VCaP (cell line): ENCODE measurements at regions not wholly inside any gene's neighbourhood (a gene's known extent, or its start where the extent isn't known, plus 50 kb on each side); places are given as distances from the start of the nearest gene placed in this dataset.
"Not testable (repeated sequence)": the region's sequence is repeated elsewhere in the genome, so short reads cannot be mapped to it uniquely, and the experiment has no call there.

Source experiments
- H3K27ac ChIP-seq: fragments of 450-650 bp; 2 replicates; pipeline ENCODE4 v1.5.1; 2017
- TF ChIP-seq, protein P1 (sequence below): fragments of 450-650 bp; conservative IDR thresholded peaks from 2 replicates; pipeline ENCODE4 v1.5.1; 2017; ENCODE audit warnings: mild to moderate bottlenecking, moderate library complexity

DNA sequence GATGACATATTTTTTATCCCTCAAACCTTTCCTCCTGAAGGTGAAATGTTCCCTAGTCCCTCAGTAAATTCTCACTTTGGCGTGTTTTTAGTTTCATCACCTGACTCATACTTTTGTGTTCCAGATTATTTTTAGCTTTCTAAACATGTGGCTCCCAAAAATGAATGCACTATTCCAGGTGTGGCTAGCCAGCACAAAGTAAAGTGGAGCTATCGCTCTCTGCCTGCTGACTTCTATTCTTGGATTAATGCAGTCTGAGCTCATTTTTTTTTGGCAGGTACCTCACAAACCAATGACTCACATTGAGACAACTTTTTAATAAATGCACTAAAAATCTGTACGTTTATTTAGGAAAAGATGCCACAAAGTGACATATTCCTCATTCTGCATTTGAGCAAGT lies 58.8 kb upstream of the LANCL2 start:
- TF ChIP-seq, protein P1, sequence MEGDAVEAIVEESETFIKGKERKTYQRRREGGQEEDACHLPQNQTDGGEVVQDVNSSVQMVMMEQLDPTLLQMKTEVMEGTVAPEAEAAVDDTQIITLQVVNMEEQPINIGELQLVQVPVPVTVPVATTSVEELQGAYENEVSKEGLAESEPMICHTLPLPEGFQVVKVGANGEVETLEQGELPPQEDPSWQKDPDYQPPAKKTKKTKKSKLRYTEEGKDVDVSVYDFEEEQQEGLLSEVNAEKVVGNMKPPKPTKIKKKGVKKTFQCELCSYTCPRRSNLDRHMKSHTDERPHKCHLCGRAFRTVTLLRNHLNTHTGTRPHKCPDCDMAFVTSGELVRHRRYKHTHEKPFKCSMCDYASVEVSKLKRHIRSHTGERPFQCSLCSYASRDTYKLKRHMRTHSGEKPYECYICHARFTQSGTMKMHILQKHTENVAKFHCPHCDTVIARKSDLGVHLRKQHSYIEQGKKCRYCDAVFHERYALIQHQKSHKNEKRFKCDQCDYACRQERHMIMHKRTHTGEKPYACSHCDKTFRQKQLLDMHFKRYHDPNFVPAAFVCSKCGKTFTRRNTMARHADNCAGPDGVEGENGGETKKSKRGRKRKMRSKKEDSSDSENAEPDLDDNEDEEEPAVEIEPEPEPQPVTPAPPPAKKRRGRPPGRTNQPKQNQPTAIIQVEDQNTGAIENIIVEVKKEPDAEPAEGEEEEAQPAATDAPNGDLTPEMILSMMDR = no peak
- no peak overlapping the region for H3K27ac ChIP-seq

DNA sequence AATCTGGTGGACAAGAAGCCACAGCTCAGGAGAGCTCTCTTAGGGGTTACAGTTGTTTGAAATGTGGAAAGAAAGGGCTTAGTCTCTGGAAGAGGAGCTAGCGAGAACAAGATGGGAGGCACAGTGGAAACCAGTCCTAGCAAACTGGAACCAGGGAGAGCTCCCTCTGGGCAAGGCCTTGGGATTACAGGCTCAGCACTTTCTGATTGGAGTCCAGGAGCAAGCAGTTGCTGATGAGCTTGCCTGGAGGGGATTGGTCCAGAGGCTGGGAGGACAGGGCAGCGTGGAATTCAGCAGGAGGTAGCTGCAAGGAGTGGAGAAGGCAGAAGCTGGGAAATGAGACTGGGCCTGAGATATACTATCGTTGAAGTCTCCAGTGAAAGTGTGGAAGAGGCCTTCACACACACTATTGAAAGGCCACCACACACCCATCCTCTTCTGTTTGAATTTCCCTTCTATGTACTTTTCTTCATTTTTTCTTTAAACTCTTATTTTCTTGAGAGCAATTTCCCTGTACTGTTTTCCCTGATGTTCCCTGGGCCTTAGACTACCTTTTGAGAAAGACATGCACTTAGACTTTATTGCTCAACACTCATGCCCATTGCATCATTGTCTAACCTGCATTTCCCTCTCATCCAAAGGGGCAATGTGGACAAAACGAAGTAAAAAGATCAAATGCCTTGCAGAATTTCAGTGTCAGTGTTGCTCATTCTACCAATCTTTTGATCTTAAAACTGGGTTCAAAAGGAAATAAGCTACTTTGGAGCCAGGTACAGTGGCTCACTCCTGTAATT lies 57.8 kb upstream of the LANCL2 start:
- no peak overlapping the region for H3K27ac ChIP-seq
- TF ChIP-seq, protein P1 = no peak

DNA sequence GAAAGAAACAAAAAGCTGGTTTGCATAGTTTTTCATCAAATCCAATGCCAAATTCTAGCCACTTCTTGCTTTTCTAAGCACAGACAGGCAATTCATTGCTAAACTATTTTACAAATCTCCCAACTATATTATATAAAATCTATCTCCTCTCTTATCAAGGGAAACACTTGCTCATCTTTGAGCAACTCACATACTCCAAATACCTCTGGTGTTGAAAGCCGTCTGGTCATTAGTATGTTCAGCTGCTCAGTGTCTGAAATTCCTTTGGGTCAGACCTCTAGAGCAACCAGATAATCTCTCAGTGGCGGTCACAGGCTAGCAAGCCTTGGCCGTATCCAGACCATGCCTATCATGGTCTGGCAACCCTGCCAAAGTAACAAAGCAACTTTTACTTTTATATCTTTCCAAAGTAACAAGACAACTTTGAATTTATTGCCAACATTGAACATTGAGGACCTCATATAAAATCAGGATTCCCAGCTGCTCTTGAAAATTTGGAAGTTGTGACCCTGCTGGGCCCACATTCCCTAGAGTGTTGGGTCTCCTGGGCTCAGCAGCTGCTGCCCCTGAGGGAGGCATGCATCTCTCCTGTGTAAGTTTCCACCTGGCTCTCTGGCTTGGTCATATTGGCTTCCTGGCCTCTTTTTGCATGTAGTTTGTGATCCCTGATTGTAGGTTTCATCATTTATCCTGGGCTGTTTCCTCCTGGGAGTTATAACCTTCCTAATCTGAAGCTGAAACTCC lies 56.8 kb upstream of the LANCL2 start:
- no peak overlapping the region for H3K27ac ChIP-seq
- TF ChIP-seq, protein P1 = no peak

DNA sequence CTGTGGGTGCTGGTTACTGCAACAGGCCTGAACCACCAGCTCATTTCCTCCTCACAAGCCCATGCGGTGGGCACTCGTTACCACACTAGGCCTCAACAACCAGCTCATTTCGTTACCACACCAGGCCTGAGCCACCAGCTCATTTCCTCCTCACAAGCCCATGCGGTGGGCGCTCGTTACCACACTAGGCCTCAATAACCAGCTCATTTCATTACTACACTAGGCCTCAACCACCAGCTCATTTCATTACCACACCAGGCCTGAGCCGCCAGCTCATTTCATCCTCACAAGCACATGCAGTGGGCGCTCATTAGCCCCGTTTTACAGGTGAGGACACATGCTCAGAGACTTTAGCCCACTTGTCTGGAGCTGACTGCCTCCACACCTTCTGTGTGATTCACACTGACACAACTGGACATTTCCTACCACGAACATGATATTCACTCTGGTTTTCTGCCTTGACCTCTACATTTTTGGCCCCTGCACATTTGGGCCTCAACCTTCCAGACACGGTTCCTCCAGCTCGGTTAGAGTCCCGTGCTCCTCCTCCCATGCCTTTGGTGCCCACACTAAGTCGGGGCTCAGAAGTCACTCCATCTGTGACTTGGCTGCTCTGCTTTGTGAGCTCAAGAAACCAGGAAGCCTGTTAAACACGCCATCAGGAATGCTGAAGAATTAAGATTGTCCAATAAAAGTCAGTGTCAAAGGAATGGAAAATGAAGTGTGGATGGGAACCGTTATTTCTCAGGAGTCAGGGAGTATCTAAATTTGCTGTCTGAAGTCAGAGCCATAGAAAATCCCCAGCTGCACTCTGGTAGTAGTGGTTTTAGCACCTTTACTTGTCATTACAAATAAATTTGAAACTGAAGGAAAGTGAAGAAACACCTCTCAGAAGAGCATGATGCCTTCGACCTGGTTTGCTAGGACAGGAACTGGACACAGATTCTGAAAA lies 55.8 kb upstream of the LANCL2 start:
- TF ChIP-seq, protein P1 = no peak

DNA sequence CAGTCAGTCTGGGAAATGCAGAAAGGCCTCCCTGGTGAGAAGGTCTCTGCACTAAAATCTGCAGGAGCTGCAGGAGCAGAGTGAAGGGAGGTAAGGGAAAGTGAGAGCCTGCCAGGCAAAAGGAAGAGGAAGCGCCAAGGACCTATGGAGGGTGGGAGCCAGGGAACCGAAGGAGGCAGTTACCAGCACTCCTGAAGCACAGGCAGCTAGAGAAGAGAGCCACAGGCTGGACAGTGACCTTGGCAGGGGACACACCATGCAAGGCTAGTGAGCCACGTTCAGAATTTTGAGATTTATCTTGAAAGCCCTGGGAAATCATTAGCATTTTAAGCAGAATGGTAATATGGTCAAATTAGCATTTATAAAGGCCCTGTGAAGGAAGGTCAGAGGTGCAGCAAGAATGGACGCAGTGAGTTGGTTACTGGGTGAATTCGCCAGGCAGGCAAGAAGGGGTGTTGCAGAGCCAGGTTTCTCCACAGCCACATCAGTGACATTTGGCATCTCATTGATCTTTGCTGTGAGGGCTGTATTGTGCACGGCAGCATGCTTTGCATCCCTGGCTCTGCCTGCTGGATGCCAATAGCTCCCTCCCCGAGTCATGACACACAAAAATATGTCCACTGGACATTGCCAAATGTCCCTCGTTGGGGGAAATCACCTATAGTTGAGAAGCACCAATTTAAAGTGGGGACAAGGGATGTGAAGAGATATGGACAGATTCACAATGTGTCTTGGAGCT lies 54.7 kb upstream of the LANCL2 start:
- no peak overlapping the region for H3K27ac ChIP-seq
- TF ChIP-seq, protein P1 = no peak

More for the DNA sequence above, 55.8 kb upstream of the LANCL2 start:
- H3K27ac ChIP-seq = no peak overlapping the region

DNA sequence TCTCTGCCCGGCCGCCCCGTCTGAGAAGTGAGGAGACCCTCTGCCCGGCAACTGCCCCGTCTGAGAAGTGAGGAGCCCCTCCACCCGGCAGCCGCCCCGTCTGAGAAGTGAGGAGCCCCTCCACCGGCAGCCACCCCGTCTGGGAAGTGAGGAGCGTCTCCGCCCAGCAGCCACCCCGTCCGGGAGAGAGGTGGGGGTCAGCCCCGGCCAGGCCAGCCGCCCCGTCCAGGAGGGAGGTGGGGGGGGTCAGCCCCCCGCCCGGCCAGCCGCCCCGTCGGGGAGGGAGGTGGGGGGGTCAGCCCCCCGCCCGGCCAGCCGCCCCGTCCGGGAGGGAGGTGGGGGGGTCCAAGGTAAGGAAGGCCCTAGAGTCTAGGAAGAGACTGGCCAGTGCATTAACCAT lies 53.2 kb upstream of the LANCL2 start:
- not testable (repeated sequence) for H3K27ac ChIP-seq

DNA sequence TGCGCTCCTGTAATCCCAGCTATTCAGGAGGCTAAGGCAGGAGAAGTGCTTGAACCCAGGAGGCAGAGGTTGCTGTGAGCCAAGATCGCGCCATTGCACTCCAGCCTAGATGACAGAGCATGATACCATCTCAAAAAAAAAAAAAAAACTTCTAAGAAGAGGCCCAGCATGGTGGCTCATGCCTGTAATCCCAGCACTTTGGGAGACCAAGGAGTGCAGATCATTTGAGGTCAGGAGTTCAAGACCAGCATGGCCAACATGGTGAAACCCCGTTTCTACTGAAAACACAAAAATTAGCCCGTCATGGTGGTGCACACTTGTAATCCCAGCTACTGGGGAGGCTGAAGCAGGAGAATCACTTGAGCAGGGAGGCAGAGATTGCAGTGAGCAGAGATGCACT lies 51.5 kb upstream of the LANCL2 start:
- not testable (repeated sequence) for H3K27ac ChIP-seq

DNA sequence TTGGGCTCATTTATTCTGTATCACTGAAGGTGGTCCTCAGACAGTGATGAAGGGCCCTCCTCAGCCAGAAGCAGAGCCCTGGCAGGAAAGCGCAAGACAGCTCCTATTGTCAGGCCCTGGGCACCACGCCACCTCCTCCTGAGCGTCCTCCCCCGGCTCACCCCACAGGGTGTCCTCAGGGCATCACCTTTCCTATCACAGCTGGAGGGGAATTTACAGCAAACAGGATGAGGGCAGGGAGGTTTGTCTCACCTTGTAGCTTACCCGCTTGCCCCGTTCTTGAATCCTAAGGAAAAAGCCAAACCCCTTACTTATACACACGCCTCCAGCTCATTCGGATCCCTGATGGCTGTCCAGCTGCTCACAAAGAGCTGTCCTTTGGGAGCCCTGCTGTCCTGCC lies 50.2 kb upstream of the LANCL2 start:
- H3K27ac ChIP-seq = 0 out of 2 replicates have a peak overlapping the region, but pooled peaks have one; percentile 22
- TF ChIP-seq, protein P1 = no peak
